Lower leg skin (tissue), 3 donors: ENCODE measurements at regions not wholly inside any gene's neighbourhood (a gene's known extent, or its start where the extent isn't known, plus 50 kb on each side); places are given as distances from the start of the nearest gene placed in this dataset.

Source experiments
- POLR2A ChIP-seq, 2 donors: fragments of 450-650 bp; IDR thresholded peaks; one replicate each; pipeline ENCODE4 v1.6.1; 2016 to 2017; ENCODE audit warnings: antibody characterized with exemption in 2 of 2, mild to moderate bottlenecking in 1 of 2, moderate library complexity in 1 of 2
- TF ChIP-seq, protein P1 (sequence below), 3 donors: fragments of 450-650 bp; IDR thresholded peaks; one replicate each; pipeline ENCODE4 v1.5.1; 2016; ENCODE audit warnings: antibody characterized with exemption in 3 of 3, mild to moderate bottlenecking in 3 of 3, moderate library complexity in 2 of 3

GRCh38 chr2:139386401-139386800, 606.2 kb upstream of the NXPH2 start:
- TF ChIP-seq, protein P1, sequence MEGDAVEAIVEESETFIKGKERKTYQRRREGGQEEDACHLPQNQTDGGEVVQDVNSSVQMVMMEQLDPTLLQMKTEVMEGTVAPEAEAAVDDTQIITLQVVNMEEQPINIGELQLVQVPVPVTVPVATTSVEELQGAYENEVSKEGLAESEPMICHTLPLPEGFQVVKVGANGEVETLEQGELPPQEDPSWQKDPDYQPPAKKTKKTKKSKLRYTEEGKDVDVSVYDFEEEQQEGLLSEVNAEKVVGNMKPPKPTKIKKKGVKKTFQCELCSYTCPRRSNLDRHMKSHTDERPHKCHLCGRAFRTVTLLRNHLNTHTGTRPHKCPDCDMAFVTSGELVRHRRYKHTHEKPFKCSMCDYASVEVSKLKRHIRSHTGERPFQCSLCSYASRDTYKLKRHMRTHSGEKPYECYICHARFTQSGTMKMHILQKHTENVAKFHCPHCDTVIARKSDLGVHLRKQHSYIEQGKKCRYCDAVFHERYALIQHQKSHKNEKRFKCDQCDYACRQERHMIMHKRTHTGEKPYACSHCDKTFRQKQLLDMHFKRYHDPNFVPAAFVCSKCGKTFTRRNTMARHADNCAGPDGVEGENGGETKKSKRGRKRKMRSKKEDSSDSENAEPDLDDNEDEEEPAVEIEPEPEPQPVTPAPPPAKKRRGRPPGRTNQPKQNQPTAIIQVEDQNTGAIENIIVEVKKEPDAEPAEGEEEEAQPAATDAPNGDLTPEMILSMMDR (IDR thresholded peaks at IDR 0.05), result no peak
- TF ChIP-seq POLR2A (IDR thresholded peaks at IDR 0.05), result no peak
